Stimulated activated naive CD8-positive, alpha-beta T cell treated with anti-CD3 and anti-CD28 coated beads, Interleukin-15, Interleukin-2, amounts not matched to agents 100 U/mL and 50 U/mL, for 24 hours (primary cell): ENCODE measurements at regions not wholly inside any gene's neighbourhood (a gene's known extent, or its start where the extent isn't known, plus 50 kb on each side); places are given as distances from the start of the nearest gene placed in this dataset.

Experiments
- ATAC-seq: fragments of 150-1000 bp; cut with Tn5 transposase; one replicate; pipeline ENCODE4 v1.10.0; 2021
- DNase-seq: peaks from one replicate; pipeline ENCODE4 v3.0.0; 2021

DNA sequence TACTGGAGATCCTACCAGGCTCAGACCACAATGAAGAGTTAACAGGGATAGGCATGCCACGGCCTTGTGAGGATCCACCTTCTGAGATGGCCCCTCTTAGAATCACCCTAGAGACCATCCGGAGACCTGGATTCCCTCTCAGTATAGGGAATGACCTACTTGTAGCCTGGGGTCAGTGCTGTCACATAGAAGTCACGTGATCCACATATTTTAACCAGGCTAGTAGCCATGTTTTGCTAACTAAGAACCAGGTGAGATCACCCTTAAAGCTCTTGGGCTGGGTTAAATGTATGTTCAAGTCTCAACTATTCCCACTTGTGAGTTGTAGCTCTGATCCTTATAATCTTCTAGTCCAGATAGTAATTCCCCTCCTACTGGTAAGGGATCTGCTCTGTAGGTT, 215.4 kb downstream of the CCNG2 start:
- ATAC-seq (no peak), DNase-seq (no peak)

DNA sequence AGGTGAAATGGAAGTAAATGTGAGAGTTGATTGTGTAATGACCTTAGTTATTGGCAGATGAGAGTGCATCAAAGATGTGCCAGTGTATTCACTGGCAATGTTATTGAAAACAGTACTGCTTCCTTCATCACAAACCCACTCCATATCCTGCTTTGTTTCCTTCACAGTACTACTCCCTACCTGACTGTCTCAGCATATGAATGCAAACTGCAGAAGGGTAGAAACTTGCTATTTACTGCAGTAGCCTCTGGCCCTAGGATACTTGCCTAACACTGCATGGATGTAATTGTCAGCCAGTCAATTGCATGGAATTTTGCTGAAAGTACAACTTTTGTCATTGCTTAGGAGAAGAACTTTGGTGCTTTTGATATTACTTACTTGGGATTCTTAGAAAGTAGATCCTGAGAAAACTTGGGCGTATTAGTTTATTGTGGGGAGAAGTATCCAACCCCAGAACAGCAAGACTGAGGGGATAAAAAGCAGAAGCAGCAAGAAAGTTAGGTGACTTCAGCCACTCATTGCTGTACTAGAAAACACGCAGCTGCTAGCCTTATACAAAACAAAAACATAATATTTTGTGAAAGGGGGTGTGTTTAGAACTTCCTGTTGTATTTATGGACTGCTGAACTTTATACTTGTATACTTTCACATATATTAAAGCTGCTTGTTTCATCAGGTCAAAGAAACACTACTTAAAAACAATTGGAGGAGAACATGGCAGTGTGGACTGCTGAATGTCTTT, 219.0 kb downstream of the CCNG2 start:
- DNase-seq (no peak), ATAC-seq (no peak)

- ATAC-seq = no peak
- no peak for DNase-seq
These were observed 219.9 kb downstream of the CCNG2 start for GRCh38 chr4:77376788-77377460.

DNA sequence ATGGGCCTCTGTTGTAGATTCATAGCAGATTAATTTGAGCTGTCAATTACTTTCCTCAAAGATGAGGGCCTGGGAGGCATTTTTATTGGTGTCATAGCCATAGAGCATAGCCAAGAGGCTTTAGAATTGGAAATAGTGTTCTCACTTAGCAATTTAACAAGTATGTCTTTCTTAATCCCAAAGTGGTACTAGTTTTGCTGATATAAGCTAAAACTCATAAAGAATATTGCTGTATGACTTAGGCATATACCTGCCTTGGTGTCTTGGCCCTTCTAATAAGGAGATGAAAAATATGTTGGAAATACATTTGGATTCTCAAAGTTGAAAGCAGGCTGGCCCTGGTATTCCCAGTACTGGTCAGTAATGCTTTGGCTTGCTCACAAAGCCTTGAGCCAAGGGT, 221.5 kb upstream of the CXCL13 start:
- ATAC-seq = no peak
- no peak for DNase-seq

DNA sequence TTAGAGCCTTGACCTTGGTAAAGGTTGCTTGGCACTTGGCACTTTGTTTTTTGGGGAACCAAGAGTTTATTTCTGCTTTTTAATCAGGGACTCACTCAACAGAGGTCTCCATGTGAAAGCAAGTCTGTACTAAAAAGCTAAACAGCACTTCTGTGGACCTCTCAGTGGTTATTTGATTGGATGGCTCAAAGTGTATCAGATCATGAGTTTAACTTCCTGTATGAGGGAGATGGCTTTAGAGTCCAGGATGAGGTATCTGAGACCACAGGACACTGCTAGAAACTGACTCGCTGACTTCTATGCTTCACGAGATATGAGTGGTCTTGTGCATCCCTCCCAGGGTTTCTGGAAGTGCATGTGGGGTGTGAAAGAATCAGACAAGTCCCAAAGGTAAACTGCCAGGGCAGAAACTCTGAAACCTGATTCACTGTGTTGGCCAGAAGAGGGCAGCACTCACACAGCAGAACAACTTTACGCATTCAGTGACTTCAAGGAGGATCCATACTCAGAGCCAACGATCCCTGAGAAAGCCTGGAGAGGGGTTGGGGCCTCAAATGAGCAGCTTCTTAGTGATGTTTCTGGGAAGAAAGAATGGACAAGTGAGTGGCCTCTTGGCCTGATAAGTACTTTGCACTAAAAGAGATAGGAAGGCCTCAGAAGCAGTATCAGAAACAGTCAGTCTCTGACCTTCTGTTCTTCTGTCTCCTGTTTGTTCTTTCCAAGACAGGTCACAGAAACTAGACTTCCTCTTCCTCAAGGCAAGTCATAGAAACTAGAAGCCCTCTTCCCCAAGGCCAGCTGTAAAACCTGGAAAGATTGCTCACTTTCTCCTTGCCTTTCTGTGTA, 220.3 kb upstream of the CXCL13 start:
- ATAC-seq (peak; percentile 68), DNase-seq (peak; percentile 56)

DNA sequence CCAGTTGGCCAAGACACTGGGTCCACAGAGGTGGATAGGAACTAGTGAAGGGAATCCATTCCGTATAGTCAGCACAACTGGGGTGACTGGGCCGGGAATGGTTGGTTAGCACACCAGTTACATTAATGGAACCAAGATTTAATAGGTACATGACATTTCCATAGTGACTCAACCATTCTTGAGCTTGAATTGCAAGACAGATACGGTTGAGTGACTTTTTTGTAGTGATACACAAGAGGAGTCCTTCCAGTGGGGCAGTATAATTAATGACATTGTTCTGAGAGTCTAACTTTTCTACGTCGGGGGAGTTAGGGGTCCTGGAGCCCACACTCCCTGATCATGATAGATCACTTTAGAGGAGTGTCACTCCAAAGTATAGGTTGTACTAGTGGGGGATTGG, 211.6 kb upstream of the CXCL13 start:
- no peak for ATAC-seq
- DNase-seq = no peak

- DNase-seq (no peak), ATAC-seq (no peak)
These were observed 210.1 kb upstream of the CXCL13 start for GRCh38 chr4:77395481-77395880.

GRCh38 chr4:77398256-77398655, 207.4 kb upstream of the CXCL13 start:
- no peak for DNase-seq
- no peak for ATAC-seq

DNA sequence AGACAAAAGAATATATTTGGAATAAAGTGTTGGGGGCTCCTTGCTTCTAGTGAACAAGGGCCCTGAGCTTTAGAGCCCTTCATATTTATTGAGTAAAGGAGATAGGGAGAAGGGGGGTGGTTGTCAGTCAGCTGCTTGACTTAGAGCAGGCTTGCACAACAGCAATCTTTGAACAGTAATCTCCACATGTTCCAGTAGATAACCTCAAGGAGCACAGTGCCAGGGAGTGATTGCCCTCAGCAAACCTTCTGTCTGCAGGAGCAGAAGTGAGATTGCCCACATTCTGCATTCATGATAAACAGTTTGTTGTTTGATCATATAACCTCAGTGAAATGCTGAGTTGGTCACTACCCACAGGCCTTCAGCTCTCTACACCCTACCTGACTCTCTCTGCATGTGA, 205.8 kb upstream of the CXCL13 start:
- ATAC-seq (no peak), DNase-seq (no peak)

DNA sequence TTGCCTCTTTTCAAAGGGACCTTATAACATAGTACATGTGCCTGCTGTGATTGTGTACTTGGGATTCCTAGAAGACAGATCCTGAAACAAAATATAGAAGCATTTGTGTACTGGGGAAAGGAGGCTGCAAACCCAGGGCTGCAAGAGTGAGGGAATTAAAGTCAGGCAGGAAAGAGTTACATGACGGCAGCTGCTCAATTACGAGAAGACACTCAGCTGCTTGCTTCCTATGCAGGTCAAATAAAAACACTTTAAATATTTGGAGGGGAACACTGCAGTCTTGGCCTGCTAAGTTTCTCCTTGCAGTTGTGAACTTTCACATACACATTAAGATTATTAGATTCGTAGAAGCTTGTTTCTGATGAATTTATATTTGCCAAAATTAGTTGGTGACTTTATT, 191.9 kb upstream of the CXCL13 start:
- no peak for DNase-seq
- ATAC-seq = no peak

DNA sequence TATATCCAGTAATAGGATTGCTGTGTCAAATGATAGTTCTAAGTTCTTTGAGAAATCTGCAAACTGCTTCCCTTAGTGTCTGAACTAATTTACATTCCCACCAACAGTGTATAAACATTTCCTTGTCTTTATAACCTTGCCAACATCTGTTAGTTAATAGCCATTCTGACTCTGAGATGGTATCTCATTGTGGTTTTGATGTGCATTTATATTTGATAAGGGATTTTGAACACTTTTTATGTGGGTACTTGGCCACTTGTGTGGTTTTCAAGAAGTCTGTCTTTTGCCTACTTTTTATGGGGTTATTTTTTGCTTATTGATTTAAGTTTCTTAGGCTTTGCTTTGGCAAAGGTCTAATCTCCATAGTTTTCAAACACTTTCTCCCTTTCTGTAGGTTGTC, 189.9 kb upstream of the CXCL13 start:
- DNase-seq (no peak), ATAC-seq (no peak)

- no peak for DNase-seq
- ATAC-seq = no peak
These were observed 187.3 kb upstream of the CXCL13 start for GRCh38 chr4:77418333-77418732.

DNA sequence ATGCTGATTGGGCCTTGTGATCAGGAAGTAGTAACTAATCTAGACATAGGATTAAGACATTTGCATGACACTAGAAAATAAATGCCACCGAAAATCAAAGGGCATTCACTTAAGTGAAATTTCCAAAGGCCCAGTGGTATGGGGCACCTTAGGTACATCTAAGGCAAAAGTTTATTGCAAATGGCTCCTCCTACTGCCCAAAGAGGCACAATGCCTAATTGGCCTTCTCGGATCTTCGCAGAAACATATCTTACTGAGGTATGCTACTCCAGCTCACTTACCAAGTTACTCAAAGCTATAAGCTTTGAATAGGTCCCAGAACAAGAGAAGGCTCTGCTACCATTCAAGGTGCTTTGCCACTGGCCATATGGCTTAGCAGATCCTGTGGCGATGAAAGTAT, 174.8 kb upstream of the CXCL13 start:
- no peak for DNase-seq
- ATAC-seq = no peak

DNA sequence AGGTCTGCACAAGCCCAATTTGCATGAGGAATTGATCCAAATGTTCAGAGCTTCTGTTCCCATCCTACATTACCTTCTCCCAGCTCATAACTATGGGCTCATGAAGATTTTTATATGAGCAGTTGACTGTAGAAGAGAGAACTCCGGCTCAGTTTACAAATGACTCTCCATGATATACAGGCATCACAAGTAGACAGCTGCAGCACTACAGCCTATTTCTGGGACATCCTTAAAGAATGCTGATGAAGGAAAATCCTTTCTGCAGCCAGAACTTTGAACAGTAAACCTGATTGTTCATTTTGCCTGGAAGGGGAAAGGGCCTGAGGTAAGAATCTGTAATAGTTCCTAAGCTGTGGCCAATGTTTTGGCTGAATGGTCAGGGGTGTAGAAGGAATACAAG, 174.1 kb upstream of the CXCL13 start:
- DNase-seq (no peak), ATAC-seq (no peak)

DNA sequence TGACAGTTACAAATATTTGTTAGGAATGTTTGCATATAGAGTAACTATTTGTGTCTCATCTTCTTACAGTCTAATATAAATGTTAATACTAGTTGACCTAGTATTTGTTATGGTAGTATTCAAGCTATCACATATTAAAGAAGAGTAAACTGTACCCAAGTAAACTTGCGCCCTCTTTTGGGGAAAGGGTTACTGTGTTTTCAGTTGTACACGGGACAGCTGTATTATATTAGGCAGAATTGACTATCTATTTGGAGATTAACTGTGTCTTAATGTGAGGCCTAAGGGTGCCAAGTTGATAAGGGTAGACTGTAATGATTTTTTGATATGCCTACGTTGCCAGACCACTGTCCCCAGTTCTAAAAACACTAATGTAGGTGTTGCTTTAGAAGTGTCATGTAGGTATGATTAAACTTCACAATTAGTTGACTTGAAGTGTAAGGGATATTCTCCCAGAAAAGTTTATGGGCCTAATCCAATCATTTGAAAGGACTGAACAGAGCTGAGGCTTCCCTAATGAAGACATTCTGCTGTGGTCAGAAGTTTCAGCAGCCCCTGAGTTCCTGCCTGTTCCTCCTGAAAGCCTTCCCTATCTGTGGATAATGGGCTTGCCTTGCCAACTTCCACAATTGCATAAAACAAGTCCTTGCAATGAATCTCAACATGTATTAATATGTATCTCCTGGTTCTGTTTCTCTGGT, 172.8 kb upstream of the CXCL13 start:
- ATAC-seq (no peak), DNase-seq (no peak)

- no peak for DNase-seq
- ATAC-seq = peak; percentile 73
These were observed 172.2 kb upstream of the CXCL13 start for GRCh38 chr4:77433418-77433733.

DNA sequence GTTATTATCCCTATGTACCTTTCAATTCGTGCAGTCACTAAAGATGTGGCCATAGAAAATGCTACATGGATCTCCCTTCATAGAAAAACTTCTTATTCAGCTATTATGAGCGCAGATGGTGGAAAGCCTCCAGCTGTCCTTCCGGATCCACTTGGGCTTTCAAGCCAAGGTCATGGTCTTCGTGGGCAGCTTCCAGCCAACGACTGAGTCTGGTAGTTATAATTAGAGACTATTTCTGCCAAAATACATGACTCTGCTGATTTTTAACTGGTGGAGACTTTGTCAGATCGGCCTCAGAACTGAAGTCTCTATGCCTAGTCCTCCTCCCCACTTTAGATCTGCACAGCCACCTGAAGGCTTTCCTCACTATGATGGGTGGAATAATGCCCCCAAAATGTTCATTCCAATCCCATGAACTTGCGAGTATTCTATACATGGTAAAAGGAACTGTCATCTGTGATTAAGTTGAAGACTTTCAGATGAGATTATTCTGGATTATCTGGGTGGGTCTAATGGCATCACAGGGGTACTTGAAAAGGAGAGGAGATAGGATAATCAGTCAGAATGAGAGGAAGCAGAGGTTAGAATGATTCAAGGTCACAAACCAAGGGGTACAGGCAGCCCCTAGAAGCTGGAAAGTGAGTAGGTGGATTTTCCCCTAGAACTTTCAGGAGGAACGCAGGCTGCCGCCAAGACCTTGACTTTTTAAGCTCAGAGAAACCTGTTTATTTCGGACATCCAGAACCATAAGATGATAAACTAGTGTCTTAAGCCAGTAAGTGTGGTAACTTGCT, 171.1 kb upstream of the CXCL13 start:
- ATAC-seq = no peak
- no peak for DNase-seq

GRCh38 chr4:77437079-77437478, 168.5 kb upstream of the CXCL13 start:
- DNase-seq (no peak), ATAC-seq (no peak)

DNA sequence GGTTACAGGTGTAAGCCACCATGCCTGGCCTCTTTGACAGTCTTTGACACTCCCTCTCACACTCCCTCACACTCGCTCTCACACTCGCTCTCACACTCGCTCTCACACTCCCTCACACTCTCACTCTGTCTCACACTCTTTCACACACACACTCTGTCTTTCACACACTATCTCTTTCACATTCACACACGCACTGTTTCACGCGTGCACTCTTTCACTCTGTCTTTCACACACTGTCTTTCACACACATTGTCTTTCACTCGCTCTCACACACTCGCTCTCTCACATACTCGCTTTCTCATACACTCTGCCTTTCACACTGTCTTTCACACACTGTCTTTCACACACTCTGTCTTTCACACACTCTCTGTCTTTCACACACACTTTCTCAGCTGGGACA, 167.1 kb upstream of the CXCL13 start:
- ATAC-seq (no peak), DNase-seq (no peak)

DNA sequence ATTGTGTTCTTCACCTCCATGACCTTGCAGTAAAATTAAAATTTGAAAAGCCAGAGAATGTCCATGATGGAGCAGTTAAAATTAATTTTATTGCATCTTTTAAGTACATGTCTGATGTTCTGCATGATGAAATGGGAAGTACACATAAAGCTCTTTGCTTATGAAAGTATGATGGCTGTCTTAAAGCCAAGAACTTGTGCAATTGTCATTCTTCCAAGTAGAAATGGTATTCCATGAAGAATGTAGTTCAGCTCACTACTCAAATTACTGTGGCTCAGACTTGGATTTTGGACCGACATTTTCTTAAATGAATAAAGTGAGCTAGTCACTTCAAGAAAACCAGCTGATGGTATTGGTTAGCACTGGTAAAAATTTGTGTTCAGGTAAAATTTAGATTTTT, 161.7 kb upstream of the CXCL13 start:
- no peak for ATAC-seq

DNA sequence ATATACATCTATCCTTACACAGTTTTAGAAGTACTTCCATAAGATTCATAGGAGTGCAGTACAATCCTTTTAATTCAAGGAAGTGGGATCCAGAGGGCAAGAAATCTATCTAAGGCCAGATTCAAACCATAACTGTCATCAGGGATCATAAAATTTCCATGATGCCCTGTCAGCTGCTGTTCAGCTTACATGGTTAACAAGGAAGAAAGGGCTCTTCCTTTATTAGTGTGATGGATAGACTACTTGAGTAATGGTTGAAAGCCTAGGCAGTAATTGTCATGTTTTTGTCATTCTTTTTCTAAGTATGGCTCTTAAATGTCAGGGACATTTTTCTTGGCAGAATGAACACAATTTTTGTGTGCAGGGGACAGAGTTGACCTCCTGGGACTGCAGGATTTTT, 159.8 kb upstream of the CXCL13 start:
- ATAC-seq = no peak
- DNase-seq = no peak

More for the DNA sequence above, 161.7 kb upstream of the CXCL13 start:
- no peak for DNase-seq

- DNase-seq (no peak), ATAC-seq (no peak)
These were observed 159.0 kb upstream of the CXCL13 start for GRCh38 chr4:77446601-77447000.
